ENCODE measurements at regions not wholly inside any gene's neighbourhood (a gene's known extent, or its start where the extent isn't known, plus 50 kb on each side); places are given as distances from the start of the nearest gene placed in this dataset.

DNA sequence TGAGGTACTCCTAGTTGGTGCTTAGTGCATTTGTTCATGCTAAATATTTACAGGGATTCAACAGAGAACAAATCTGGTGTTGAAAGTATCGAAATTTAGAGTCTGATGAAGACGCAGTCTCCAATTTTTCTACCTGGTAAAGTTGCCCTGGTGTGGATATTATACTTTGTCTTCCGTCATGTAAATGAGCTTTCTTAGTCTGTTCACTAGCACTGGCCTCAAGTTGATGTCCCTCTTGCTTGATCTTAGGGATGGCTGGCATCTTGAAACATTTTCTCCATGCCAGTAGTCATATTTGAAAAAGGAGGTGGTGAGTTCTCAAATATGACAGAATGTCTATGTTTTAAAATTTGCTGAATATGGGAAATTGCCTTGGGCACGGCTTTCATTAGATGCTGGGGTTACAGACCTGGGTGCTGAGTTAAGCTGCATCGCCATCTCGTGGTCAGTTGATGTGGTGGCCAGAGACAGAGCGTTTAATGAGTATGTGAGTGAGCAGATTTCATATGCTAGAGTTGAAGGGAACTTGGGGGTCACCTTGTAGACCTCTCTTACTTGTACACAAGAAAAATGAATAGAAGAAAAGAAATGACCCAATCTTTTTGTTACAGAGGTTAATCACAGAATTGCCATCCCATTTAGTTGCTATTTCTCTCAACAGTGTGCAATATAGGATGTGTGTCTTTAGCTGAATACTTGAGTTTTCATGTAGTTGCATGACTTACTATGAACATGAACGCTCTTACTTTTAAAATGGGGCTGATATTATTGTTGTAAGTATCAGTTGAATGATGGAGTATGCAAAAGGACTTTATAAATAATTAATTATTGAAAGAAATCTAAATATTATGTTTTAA, 172.8 kb upstream of the DCN start:
- H3K4me1 ChIP-seq (ENCODE audit: control insufficient read depth, low read depth, low read length): no peaks in the 10 kb centered on the region
- H3K9ac ChIP-seq (ENCODE audit: low read length): no peak overlapping the region

GRCh38 chr12:91353266-91353665, 170.6 kb upstream of the DCN start:
- no peak overlapping the region for H3K4me3 ChIP-seq (ENCODE audit: low read length)
- no peaks in the 10 kb centered on the region for H3K36me3 ChIP-seq (ENCODE audit: control insufficient read depth, low read depth, low read length)
- H3K9ac ChIP-seq (ENCODE audit: low read length): no peak overlapping the region
- H3K27me3 ChIP-seq (ENCODE audit: control insufficient read depth, insufficient read depth, low read length): no peaks in the 10 kb centered on the region
- no peak overlapping the region for H3K27ac ChIP-seq (ENCODE audit: low read length)
- peaks cover 5% of the 10 kb centered on the region for H3K9me3 ChIP-seq (ENCODE audit: control insufficient read depth, low read depth, low read length)
- no peaks in the 10 kb centered on the region for H3K4me1 ChIP-seq (ENCODE audit: control insufficient read depth, low read depth, low read length)

More for the DNA sequence above, 172.8 kb upstream of the DCN start:
- H3K27me3 ChIP-seq (ENCODE audit: control insufficient read depth, insufficient read depth, low read length): no peaks in the 10 kb centered on the region
- no peak overlapping the region for H3K4me3 ChIP-seq (ENCODE audit: low read length)
- no peak overlapping the region for H3K27ac ChIP-seq (ENCODE audit: low read length)
- H3K36me3 ChIP-seq (ENCODE audit: control insufficient read depth, low read depth, low read length): no peaks in the 10 kb centered on the region
- peaks cover 5% of the 10 kb centered on the region for H3K9me3 ChIP-seq (ENCODE audit: control insufficient read depth, low read depth, low read length)

GRCh38 chr12:91349476-91349875, 166.9 kb upstream of the DCN start:
- H3K4me1 ChIP-seq (ENCODE audit: control insufficient read depth, low read depth, low read length): no peaks in the 10 kb centered on the region
- H3K27me3 ChIP-seq (ENCODE audit: control insufficient read depth, insufficient read depth, low read length): no peaks in the 10 kb centered on the region
- peaks cover 5% of the 10 kb centered on the region for H3K9me3 ChIP-seq (ENCODE audit: control insufficient read depth, low read depth, low read length)
- H3K9ac ChIP-seq (ENCODE audit: low read length): no peak overlapping the region
- no peak overlapping the region for H3K27ac ChIP-seq (ENCODE audit: low read length)
- H3K36me3 ChIP-seq (ENCODE audit: control insufficient read depth, low read depth, low read length): no peaks in the 10 kb centered on the region
- no peak overlapping the region for H3K4me3 ChIP-seq (ENCODE audit: low read length)

DNA sequence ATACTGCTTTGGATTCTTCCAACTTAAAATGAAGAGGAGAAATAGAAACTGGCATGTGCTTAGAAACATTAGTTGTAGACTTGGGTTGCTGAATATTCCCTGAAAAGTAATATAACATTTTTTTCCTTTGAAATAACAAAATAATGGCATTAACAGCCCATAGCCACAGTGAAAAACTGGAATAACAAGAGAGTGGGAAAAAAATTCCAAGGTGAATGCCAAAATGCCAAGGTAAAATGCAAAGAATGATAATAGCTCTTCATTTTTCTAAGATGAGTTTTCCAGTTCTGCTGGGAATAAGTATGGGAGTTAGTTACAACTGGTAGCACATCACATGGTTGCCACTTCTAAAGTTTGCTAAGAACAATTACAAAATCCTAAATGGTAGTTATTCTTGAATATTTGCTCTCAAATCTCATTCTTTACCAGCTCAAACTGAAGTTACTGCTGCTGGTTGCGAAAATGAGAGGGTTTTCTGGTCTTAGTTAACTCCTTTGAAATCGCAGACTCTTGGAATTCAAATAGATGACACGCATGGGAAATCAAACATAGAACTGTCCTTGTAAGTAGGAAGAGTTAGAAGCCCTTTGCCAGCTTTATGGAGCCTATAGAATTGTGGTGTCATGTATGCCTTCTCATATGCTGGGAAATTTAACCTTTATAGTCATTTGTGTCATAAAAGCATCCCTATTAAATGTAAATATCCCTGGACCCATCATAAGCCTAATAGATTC, 165.0 kb upstream of the DCN start:
- no peak overlapping the region for H3K4me3 ChIP-seq (ENCODE audit: low read length)
- no peaks in the 10 kb centered on the region for H3K4me1 ChIP-seq (ENCODE audit: control insufficient read depth, low read depth, low read length)
- H3K27ac ChIP-seq (ENCODE audit: low read length): no peak overlapping the region
- no peak overlapping the region for H3K9ac ChIP-seq (ENCODE audit: low read length)
- peaks cover 5% of the 10 kb centered on the region for H3K9me3 ChIP-seq (ENCODE audit: control insufficient read depth, low read depth, low read length)
- H3K27me3 ChIP-seq (ENCODE audit: control insufficient read depth, insufficient read depth, low read length): no peaks in the 10 kb centered on the region
- H3K36me3 ChIP-seq (ENCODE audit: control insufficient read depth, low read depth, low read length): no peaks in the 10 kb centered on the region

DNA sequence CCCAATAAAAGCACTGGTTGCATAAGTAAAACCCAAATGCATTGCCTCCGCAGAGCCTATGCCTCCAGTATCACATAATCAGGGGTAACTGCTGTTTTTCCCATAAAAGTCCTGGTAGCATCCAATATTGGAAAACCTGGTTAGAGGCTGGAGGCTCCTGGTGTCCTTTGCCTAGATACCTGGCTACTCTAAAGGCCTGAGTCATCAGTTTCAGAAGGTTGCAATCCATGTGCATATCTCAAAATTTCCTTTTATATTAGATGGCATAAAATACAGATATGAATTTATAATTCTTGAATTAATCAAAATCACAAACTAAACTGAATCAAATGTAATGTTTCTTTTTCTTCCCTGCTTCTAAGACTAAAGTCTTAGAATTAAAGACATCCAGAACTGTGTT, 164.2 kb upstream of the DCN start:
- H3K4me1 ChIP-seq (ENCODE audit: control insufficient read depth, low read depth, low read length): no peaks in the 10 kb centered on the region
- peaks cover 3% of the 10 kb centered on the region for H3K9me3 ChIP-seq (ENCODE audit: control insufficient read depth, low read depth, low read length)
- H3K27ac ChIP-seq (ENCODE audit: low read length): no peak overlapping the region
- H3K9ac ChIP-seq (ENCODE audit: low read length): no peak overlapping the region
- no peaks in the 10 kb centered on the region for H3K36me3 ChIP-seq (ENCODE audit: control insufficient read depth, low read depth, low read length)
- H3K27me3 ChIP-seq (ENCODE audit: control insufficient read depth, insufficient read depth, low read length): no peaks in the 10 kb centered on the region
- H3K4me3 ChIP-seq (ENCODE audit: low read length): no peak overlapping the region

DNA sequence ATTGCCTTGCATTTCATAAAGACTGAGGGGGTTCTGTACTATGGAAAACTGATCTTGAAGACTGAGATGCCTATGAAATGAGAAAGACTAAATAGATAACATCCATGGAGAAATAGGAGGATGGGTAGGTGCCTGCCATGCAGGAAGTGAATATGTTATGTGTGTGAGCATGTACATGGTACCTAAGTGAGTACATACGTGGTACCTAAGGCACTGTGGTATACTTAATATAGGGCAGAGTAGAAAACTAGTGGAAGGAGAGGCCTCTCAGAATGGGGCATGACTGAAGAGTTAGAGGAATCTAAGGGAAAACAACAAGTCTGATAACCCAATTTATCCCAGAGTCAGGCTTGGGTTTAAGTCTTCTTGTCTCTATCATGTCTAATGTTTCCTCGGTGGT, 161.8 kb upstream of the DCN start:
- no peaks in the 10 kb centered on the region for H3K4me1 ChIP-seq (ENCODE audit: control insufficient read depth, low read depth, low read length)
- no peak overlapping the region for H3K27ac ChIP-seq (ENCODE audit: low read length)
- no peak overlapping the region for H3K4me3 ChIP-seq (ENCODE audit: low read length)
- no peaks in the 10 kb centered on the region for H3K27me3 ChIP-seq (ENCODE audit: control insufficient read depth, insufficient read depth, low read length)
- no peaks in the 10 kb centered on the region for H3K36me3 ChIP-seq (ENCODE audit: control insufficient read depth, low read depth, low read length)
- no peaks in the 10 kb centered on the region for H3K9me3 ChIP-seq (ENCODE audit: control insufficient read depth, low read depth, low read length)
- H3K9ac ChIP-seq (ENCODE audit: low read length): no peak overlapping the region

- Histone ChIP-seq H3K4me1 (ENCODE audit: control insufficient read depth, low read depth, low read length) (no peaks in the 10 kb centered on the region), H3K36me3 (ENCODE audit: control insufficient read depth, low read depth, low read length) (no peaks in the 10 kb centered on the region), H3K27me3 (ENCODE audit: control insufficient read depth, insufficient read depth, low read length) (no peaks in the 10 kb centered on the region), H3K9me3 (ENCODE audit: control insufficient read depth, low read depth, low read length) (no peaks in the 10 kb centered on the region), H3K9ac (ENCODE audit: low read length) (no peak overlapping the region), H3K4me3 (ENCODE audit: low read length) (no peak overlapping the region), H3K27ac (ENCODE audit: low read length) (no peak overlapping the region)
These were observed 160.4 kb upstream of the DCN start for GRCh38 chr12:91343010-91343409.

DNA sequence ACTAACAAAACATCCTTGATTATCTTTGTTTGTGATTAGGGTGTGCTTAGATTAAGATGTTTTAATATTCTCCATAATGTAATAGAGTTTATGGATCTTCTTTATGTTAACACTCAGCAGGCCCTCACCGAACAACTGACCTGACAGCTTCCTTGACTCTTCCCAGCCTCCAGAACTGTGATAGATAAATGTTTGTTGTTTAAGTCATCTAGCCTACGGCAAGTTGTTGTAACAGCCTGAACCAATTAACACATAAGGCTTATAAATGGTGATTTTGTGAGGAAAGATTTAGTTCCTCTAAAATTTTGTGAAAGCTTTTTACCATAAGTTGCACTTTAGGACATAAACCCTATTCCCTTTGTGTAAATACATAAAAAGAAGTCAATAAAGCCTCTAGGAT, 156.5 kb upstream of the DCN start:
- H3K27ac ChIP-seq (ENCODE audit: low read length): no peak overlapping the region
- no peaks in the 10 kb centered on the region for H3K9me3 ChIP-seq (ENCODE audit: control insufficient read depth, low read depth, low read length)
- no peaks in the 10 kb centered on the region for H3K4me1 ChIP-seq (ENCODE audit: control insufficient read depth, low read depth, low read length)
- no peak overlapping the region for H3K4me3 ChIP-seq (ENCODE audit: low read length)
- no peak overlapping the region for H3K9ac ChIP-seq (ENCODE audit: low read length)
- H3K27me3 ChIP-seq (ENCODE audit: control insufficient read depth, insufficient read depth, low read length): no peaks in the 10 kb centered on the region
- no peaks in the 10 kb centered on the region for H3K36me3 ChIP-seq (ENCODE audit: control insufficient read depth, low read depth, low read length)

- no peak overlapping the region for H3K9ac ChIP-seq (ENCODE audit: low read length)
- no peak overlapping the region for H3K27ac ChIP-seq (ENCODE audit: low read length)
- H3K9me3 ChIP-seq (ENCODE audit: control insufficient read depth, low read depth, low read length): no peaks in the 10 kb centered on the region
- H3K36me3 ChIP-seq (ENCODE audit: control insufficient read depth, low read depth, low read length): no peaks in the 10 kb centered on the region
- H3K4me1 ChIP-seq (ENCODE audit: control insufficient read depth, low read depth, low read length): no peaks in the 10 kb centered on the region
- no peak overlapping the region for H3K4me3 ChIP-seq (ENCODE audit: low read length)
- H3K27me3 ChIP-seq (ENCODE audit: control insufficient read depth, insufficient read depth, low read length): no peaks in the 10 kb centered on the region
These were observed 153.1 kb upstream of the DCN start for GRCh38 chr12:91335699-91336098.

- Histone ChIP-seq H3K27ac (ENCODE audit: low read length) (no peak overlapping the region), H3K4me1 (ENCODE audit: control insufficient read depth, low read depth, low read length) (no peaks in the 10 kb centered on the region), H3K9ac (ENCODE audit: low read length) (no peak overlapping the region), H3K4me3 (ENCODE audit: low read length) (no peak overlapping the region), H3K36me3 (ENCODE audit: control insufficient read depth, low read depth, low read length) (no peaks in the 10 kb centered on the region), H3K9me3 (ENCODE audit: control insufficient read depth, low read depth, low read length) (no peaks in the 10 kb centered on the region), H3K27me3 (ENCODE audit: control insufficient read depth, insufficient read depth, low read length) (no peaks in the 10 kb centered on the region)
These were observed 151.3 kb upstream of the DCN start for GRCh38 chr12:91333966-91334365.

- Histone ChIP-seq H3K9me3 (ENCODE audit: control insufficient read depth, low read depth, low read length) (no peaks in the 10 kb centered on the region), H3K9ac (ENCODE audit: low read length) (no peak overlapping the region), H3K27ac (ENCODE audit: low read length) (no peak overlapping the region), H3K4me1 (ENCODE audit: control insufficient read depth, low read depth, low read length) (no peaks in the 10 kb centered on the region), H3K4me3 (ENCODE audit: low read length) (no peak overlapping the region), H3K36me3 (ENCODE audit: control insufficient read depth, low read depth, low read length) (no peaks in the 10 kb centered on the region), H3K27me3 (ENCODE audit: control insufficient read depth, insufficient read depth, low read length) (no peaks in the 10 kb centered on the region)
These were observed 149.7 kb upstream of the DCN start for GRCh38 chr12:91332302-91332701.

DNA sequence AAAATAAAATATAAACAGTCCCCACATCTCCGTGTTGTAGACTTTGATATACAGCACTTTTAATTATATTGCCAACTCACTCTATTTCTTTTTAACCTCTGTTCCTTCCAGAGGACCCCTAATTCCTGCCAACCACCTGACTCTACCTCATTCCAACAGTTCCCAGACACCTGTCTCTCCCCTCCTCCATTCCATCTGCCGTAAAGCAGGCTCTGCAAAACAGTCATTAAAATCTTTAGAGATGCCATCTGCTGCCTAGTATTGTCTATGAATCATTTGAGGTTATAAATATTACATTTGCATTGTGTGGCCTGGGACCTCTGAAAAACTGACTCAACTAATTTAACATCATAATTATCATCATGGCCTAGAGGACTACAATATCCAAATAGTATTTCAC, 148.8 kb upstream of the DCN start:
- H3K9me3 ChIP-seq (ENCODE audit: control insufficient read depth, low read depth, low read length): no peaks in the 10 kb centered on the region
- no peaks in the 10 kb centered on the region for H3K27me3 ChIP-seq (ENCODE audit: control insufficient read depth, insufficient read depth, low read length)
- H3K4me3 ChIP-seq (ENCODE audit: low read length): no peak overlapping the region
- no peaks in the 10 kb centered on the region for H3K4me1 ChIP-seq (ENCODE audit: control insufficient read depth, low read depth, low read length)
- no peaks in the 10 kb centered on the region for H3K36me3 ChIP-seq (ENCODE audit: control insufficient read depth, low read depth, low read length)
- H3K27ac ChIP-seq (ENCODE audit: low read length): no peak overlapping the region
- no peak overlapping the region for H3K9ac ChIP-seq (ENCODE audit: low read length)
